Mesothelial cell of epicardium (in vitro differentiated cells): ENCODE measurements at regions not wholly inside any gene's neighbourhood (a gene's known extent, or its start where the extent isn't known, plus 50 kb on each side); places are given as distances from the start of the nearest gene placed in this dataset.

Experiments used
- DNase-seq, 2 experiments: peaks; one replicate each; pipeline ENCODE4 v3.0.0; 2021; ENCODE audit warnings: low spot score in 2 of 2; ENCODE audit not compliant: unreplicated experiment in 2 of 2
- H3K27ac Mint-ChIP-seq: 2 replicates; pipeline ENCODE4 v1.8.0; 2021; ENCODE audit warnings: mixed read lengths
- H3K27me3 Mint-ChIP-seq: 2 replicates; pipeline ENCODE4 v1.8.0; 2021; ENCODE audit warnings: low read depth, mixed read lengths
- H3K36me3 Mint-ChIP-seq: 2 replicates; pipeline ENCODE4 v1.8.0; 2021; ENCODE audit warnings: mixed read lengths
- H3K4me1 Mint-ChIP-seq: 2 replicates; pipeline ENCODE4 v1.8.0; 2021; ENCODE audit warnings: mixed read lengths
- H3K4me3 Mint-ChIP-seq: 2 replicates; pipeline ENCODE4 v1.8.0; 2021; ENCODE audit warnings: mild to moderate bottlenecking, moderate library complexity, mixed read lengths
- H3K9me3 Mint-ChIP-seq: 2 replicates; pipeline ENCODE4 v1.8.0; 2021; ENCODE audit warnings: mixed read lengths
- TF ChIP-seq, protein P1 (sequence below): fragments of 200-600 bp; sonication (generic); IDR thresholded peaks from one replicate; pipeline ENCODE4 v1.5.0; 2021; ENCODE audit warnings: antibody characterized with exemption; ENCODE audit not compliant: unreplicated experiment

DNA sequence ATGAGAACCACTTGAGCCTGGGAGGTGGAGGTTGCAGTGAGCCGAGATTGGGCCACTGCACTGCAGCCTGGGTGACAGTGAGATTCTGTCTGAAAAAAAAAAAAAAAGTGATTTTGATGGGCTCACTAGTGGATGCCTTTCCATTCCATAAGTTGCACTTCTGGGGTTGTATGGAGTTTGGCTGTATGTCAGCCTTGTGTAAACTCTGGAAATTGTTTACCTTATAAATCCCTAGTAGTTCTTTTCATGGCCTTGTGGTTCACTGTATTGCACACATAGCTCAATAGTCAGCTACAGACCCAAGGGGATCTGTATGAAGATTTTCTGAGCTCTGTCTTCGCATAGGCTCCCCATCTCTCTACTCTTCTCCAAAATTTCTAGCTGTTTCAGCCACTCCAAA lies 131.9 kb downstream of the SOX11 start:
- no peak overlapping the region for H3K4me3 Mint-ChIP-seq
- H3K27ac Mint-ChIP-seq, result no peak overlapping the region

DNA sequence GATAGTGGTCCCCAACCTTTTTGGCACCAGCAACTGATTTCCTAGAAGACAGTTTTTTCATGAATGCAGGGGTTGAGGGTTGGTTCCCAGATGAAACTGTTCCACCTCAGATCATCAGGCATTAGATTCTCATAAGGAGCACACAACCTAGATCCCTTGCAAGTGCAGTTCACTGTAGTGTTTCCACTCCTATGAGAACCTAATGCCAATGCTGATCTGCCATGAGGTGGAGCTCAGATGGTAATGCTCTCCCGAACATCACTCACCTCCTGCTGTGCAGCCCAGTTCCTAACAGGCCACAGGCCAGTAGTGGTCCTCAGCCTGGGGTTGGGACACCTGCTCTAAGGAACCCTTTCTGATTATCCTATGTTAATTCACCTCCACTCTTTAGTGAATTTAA lies 133.5 kb downstream of the SOX11 start:
- DNase-seq, result no peak
- no peak overlapping the region for H3K27ac Mint-ChIP-seq
- H3K36me3 Mint-ChIP-seq, result peaks cover 8% of the 10 kb centered on the region
- no peaks in the 10 kb centered on the region for H3K27me3 Mint-ChIP-seq
- H3K4me1 Mint-ChIP-seq, result peaks cover 17% of the 10 kb centered on the region
- no peak overlapping the region for H3K4me3 Mint-ChIP-seq
- H3K9me3 Mint-ChIP-seq, result peaks cover 23% of the 10 kb centered on the region
- TF ChIP-seq, protein P1, sequence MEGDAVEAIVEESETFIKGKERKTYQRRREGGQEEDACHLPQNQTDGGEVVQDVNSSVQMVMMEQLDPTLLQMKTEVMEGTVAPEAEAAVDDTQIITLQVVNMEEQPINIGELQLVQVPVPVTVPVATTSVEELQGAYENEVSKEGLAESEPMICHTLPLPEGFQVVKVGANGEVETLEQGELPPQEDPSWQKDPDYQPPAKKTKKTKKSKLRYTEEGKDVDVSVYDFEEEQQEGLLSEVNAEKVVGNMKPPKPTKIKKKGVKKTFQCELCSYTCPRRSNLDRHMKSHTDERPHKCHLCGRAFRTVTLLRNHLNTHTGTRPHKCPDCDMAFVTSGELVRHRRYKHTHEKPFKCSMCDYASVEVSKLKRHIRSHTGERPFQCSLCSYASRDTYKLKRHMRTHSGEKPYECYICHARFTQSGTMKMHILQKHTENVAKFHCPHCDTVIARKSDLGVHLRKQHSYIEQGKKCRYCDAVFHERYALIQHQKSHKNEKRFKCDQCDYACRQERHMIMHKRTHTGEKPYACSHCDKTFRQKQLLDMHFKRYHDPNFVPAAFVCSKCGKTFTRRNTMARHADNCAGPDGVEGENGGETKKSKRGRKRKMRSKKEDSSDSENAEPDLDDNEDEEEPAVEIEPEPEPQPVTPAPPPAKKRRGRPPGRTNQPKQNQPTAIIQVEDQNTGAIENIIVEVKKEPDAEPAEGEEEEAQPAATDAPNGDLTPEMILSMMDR, result no peak

More for the DNA sequence above, 131.9 kb downstream of the SOX11 start:
- no peak for DNase-seq
- no peaks in the 10 kb centered on the region for H3K27me3 Mint-ChIP-seq
- peaks cover 8% of the 10 kb centered on the region for H3K36me3 Mint-ChIP-seq
- TF ChIP-seq, protein P1, result no peak
- H3K4me1 Mint-ChIP-seq, result peaks cover 13% of the 10 kb centered on the region
- peaks cover 23% of the 10 kb centered on the region for H3K9me3 Mint-ChIP-seq

DNA sequence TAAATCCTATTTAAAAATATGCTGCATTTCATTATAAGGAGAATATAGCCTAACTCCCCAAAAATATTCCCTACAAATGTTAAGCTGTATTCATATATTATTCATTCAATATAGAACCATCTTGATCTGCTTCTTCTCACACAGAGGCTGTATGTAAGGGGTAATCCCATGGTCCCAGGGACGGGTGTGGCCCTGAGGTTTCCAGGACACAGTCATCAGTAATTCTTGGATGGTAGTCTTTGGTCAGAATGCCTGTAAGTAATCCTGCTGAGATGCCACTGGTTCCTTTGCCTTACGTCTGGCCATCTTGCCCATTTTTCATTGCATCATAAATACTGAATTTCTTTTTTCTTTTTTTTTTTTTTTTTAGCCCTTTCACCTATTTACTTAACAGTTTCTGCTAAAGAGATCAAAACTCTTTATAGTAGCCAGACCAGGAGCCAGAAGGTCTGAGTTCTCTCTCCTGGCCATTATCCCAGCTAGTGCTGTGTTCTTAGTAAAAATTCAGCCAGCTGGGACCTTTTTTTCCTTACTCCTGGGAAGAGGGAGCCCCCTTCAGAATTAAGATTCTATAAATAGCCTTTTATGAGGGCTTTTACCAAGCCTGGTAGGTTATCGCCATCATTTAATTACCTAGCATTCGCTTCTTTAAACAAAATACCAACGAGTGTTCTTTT lies 134.9 kb downstream of the SOX11 start:
- Mint-ChIP-seq H3K9me3 (peaks cover 23% of the 10 kb centered on the region), H3K36me3 (peaks cover 8% of the 10 kb centered on the region), H3K27ac (no peak overlapping the region), H3K4me1 (peaks cover 17% of the 10 kb centered on the region), H3K27me3 (no peaks in the 10 kb centered on the region), H3K4me3 (no peak overlapping the region)
- no peak for DNase-seq
- TF ChIP-seq, protein P1, result no peak

DNA sequence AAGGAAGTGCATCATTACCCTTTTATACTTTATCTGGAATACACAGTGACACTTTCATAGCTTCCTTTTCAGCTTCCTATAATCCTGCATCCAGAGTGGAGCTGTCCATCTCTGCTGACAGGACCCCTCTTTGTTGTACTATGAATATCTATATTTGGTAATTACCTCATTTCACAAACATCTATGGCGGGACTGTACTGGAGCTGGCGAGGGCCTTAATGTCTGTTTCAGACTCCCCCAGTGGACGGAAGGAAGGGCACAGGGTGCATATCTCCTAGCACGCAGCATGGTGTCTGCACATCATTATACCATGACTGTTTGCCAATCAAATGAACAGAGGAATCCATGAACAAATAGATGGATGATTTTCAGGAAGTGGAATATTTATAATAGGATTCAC lies 142.3 kb downstream of the SOX11 start:
- Mint-ChIP-seq H3K4me3 (no peak overlapping the region), H3K4me1 (peaks cover 10% of the 10 kb centered on the region), H3K9me3 (no peaks in the 10 kb centered on the region), H3K27me3 (no peaks in the 10 kb centered on the region), H3K36me3 (no peaks in the 10 kb centered on the region), H3K27ac (no peak overlapping the region)
- DNase-seq, result no peak
- TF ChIP-seq, protein P1, result no peak

DNA sequence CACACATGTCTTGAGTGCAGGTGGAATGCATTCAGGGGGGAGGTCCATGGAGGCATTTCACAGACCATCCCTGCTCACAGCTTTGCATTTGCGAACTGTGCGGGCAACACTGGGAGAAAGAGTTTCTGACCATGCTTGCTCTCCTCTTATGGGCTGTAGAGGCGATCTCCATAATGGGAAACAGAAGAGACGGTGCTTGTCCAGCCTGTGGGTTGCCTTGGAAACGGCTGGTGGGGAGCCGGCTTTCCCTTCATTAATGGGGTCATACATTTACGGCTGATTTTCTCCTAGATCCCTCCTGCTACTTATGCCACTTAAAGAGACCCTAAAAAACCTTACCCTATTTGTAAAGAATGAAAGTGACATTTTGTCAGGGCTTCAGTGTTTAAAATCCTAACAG lies 147.4 kb downstream of the SOX11 start:
- Mint-ChIP-seq H3K9me3 (no peaks in the 10 kb centered on the region), H3K27ac (no peak overlapping the region), H3K4me3 (no peak overlapping the region), H3K36me3 (no peaks in the 10 kb centered on the region), H3K4me1 (peaks cover 10% of the 10 kb centered on the region), H3K27me3 (peaks cover 8% of the 10 kb centered on the region)
- TF ChIP-seq, protein P1, result no peak
- no peak for DNase-seq
